Vagina (tissue), 2 donors: ENCODE measurements at regions not wholly inside any gene's neighbourhood (a gene's known extent, or its start where the extent isn't known, plus 50 kb on each side); places are given as distances from the start of the nearest gene placed in this dataset.

Source experiments
- DNase-seq, 2 donors: peaks; one replicate each; pipeline ENCODE4 v3.0.0-alpha.2; 2017; ENCODE audit errors: extremely low spot score in 2 of 2
- H3K27ac ChIP-seq: fragments of 200-600 bp; sonication (generic); one replicate; pipeline ENCODE4 v1.5.1; 2019
- H3K27me3 ChIP-seq: fragments of 200-600 bp; sonication (generic); one replicate; pipeline ENCODE4 v1.5.1; 2019
- H3K36me3 ChIP-seq, 2 donors: fragments of 200-600 bp; sonication (generic); one replicate each; pipeline ENCODE4 v1.5.1; 2017 to 2019
- H3K4me1 ChIP-seq: fragments of 200-600 bp; sonication (generic); one replicate; pipeline ENCODE4 v1.5.1; 2019
- H3K4me3 ChIP-seq, 2 donors: fragments of 200-600 bp; sonication (generic); 1 replicate in 1 of 2; 2 replicates in 1 of 2; pipeline ENCODE4 v1.5.1; 2016 to 2019
- H3K9me3 ChIP-seq: fragments of 200-600 bp; sonication (generic); one replicate; pipeline ENCODE4 v1.5.1; 2019
- POLR2A ChIP-seq, 2 donors: fragments of 450-650 bp; IDR thresholded peaks; one replicate each; pipeline ENCODE4 v1.6.1; 2017; ENCODE audit warnings: antibody characterized with exemption in 2 of 2, mild to moderate bottlenecking in 2 of 2, moderate library complexity in 2 of 2
- POLR2AphosphoS5 ChIP-seq, 2 donors: sonication (generic); formaldehyde crosslinking; IDR thresholded peaks; one replicate each; pipeline ENCODE4 v1.9.0; 2017; ENCODE audit warnings: antibody characterized with exemption in 2 of 2, mild to moderate bottlenecking in 2 of 2, low read depth in 1 of 2; ENCODE audit not compliant: insufficient read depth in 1 of 2
- intact Hi-C: fragments of 100-400 bp; cut with DNase I; formaldehyde crosslinking; loops from one replicate; pipeline ENCODE4 v1.15.1; 2023
- TF ChIP-seq, protein P1 (sequence below), 3 experiments: fragments of 450-650 bp in 2 of 3; fragments of 200-600 bp in 1 of 3; sonication (generic) in 1 of 3; IDR thresholded peaks; one replicate each; pipeline ENCODE4 v1.5.1; 2017 to 2019; ENCODE audit warnings: antibody characterized with exemption in 3 of 3, mild to moderate bottlenecking in 2 of 3, moderate library complexity in 2 of 3

DNA sequence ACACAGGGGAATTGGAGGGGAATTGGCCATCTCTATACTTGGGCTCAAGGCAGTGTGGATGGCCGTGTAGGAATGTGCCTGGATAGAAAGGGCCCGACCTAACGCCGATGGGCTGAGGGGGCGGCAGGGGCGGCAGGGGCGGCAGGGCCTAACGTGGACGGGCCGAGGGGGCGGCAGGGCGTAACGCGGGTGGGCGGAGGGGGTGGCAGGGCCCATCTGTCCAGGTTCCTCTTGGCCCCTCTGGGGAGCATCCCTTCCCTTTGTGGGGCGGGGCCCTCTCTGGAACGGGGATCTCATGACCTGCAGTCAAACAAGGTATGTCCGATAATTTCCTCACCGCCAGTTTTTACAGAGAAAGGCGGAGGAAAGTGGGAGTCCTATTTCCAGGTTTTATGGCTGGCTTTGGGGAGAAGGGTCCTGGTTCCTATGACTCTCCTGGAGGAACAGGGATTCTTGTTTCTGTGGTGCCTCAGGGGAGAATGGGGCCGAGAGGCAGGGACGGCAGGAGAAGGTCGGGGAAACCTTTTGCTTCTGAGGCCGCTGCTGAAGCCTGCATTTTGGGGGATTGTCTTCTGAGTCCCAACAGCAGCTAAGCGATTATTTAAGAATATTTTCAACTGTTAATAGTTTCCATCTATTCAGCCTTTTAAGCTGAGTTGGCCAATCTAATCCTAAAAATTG, 100.8 kb upstream of the FRMD1 start:
- no peaks in the 10 kb centered on the region for H3K27me3 ChIP-seq
- no peak overlapping the region for H3K4me3 ChIP-seq
- no peaks in the 10 kb centered on the region for H3K36me3 ChIP-seq
- no peak overlapping the region for H3K27ac ChIP-seq
- no peaks in the 10 kb centered on the region for H3K9me3 ChIP-seq
- intact Hi-C loops, result no loop called here
- no peak for TF ChIP-seq POLR2AphosphoS5 (IDR thresholded peaks at IDR 0.05; ENCODE audit: insufficient read depth in 1 of 2, low read depth in 1 of 2)
- TF ChIP-seq, protein P1, sequence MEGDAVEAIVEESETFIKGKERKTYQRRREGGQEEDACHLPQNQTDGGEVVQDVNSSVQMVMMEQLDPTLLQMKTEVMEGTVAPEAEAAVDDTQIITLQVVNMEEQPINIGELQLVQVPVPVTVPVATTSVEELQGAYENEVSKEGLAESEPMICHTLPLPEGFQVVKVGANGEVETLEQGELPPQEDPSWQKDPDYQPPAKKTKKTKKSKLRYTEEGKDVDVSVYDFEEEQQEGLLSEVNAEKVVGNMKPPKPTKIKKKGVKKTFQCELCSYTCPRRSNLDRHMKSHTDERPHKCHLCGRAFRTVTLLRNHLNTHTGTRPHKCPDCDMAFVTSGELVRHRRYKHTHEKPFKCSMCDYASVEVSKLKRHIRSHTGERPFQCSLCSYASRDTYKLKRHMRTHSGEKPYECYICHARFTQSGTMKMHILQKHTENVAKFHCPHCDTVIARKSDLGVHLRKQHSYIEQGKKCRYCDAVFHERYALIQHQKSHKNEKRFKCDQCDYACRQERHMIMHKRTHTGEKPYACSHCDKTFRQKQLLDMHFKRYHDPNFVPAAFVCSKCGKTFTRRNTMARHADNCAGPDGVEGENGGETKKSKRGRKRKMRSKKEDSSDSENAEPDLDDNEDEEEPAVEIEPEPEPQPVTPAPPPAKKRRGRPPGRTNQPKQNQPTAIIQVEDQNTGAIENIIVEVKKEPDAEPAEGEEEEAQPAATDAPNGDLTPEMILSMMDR (IDR thresholded peaks at IDR 0.05), result no peak
- TF ChIP-seq POLR2A (IDR thresholded peaks at IDR 0.05), result no peak
- peak; percentile 47 to 72 for DNase-seq
- H3K4me1 ChIP-seq, result peaks cover 6% of the 10 kb centered on the region

- H3K27ac ChIP-seq, result peak overlapping the region; percentile 13
- no peaks in the 10 kb centered on the region for H3K9me3 ChIP-seq
- no peak overlapping the region for H3K4me3 ChIP-seq
- no peaks in the 10 kb centered on the region for H3K27me3 ChIP-seq
- DNase-seq, result peak; percentile 52 to 89
- intact Hi-C loops, result no loop called here
- H3K4me1 ChIP-seq, result peaks cover 6% of the 10 kb centered on the region
- TF ChIP-seq POLR2AphosphoS5 (IDR thresholded peaks at IDR 0.05; ENCODE audit: insufficient read depth in 1 of 2, low read depth in 1 of 2), result no peak
- TF ChIP-seq, protein P1 (IDR thresholded peaks at IDR 0.05), result no peak
- TF ChIP-seq POLR2A (IDR thresholded peaks at IDR 0.05), result no peak
- no peaks in the 10 kb centered on the region for H3K36me3 ChIP-seq
Observed at GRCh38 chr6:168179133-168179532, 100.1 kb upstream of the FRMD1 start.

DNA sequence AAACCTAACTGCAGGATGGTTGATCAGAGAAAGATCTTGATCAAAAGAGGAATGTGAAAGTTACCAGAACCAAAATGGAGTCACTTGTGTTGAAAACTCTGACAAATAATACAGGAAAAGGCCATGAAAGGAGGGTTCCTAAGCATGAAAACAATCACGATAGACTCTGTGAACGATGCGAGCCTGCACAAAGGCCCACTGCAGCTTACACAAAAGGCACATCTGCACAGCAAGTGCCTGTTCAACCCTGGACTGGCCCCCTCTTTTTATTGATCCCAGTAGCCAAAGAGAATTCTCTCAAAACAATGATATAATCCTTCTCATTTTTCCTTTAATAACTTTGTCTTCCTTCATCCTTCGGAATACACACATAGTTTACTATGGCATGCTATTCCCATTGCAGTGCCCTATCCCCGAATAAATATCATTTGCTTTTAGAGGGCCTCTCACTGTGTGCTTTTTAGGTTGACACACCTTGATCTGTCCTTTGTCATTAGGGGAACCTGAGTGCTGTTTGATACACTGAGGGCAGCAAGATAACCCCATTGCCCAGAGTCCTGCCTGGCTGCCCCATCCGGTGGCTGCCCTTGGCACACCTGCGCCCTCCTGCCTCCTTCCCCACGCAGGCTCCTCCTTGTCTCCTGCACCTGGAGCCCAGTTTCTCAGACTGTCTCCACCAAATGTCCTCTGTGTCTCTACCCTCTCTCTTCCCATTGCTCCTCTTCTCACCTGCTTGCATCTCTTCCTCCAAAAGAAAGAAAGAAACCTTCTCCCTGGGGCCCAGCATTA, 98.3 kb upstream of the FRMD1 start:
- no peaks in the 10 kb centered on the region for H3K9me3 ChIP-seq
- no peaks in the 10 kb centered on the region for H3K27me3 ChIP-seq
- DNase-seq, result no peak
- peaks cover 6% of the 10 kb centered on the region for H3K4me1 ChIP-seq
- H3K36me3 ChIP-seq, result no peaks in the 10 kb centered on the region
- no peak overlapping the region for H3K4me3 ChIP-seq
- intact Hi-C loops, result no loop called here
- no peak for TF ChIP-seq POLR2AphosphoS5 (IDR thresholded peaks at IDR 0.05; ENCODE audit: insufficient read depth in 1 of 2, low read depth in 1 of 2)
- no peak overlapping the region for H3K27ac ChIP-seq

DNA sequence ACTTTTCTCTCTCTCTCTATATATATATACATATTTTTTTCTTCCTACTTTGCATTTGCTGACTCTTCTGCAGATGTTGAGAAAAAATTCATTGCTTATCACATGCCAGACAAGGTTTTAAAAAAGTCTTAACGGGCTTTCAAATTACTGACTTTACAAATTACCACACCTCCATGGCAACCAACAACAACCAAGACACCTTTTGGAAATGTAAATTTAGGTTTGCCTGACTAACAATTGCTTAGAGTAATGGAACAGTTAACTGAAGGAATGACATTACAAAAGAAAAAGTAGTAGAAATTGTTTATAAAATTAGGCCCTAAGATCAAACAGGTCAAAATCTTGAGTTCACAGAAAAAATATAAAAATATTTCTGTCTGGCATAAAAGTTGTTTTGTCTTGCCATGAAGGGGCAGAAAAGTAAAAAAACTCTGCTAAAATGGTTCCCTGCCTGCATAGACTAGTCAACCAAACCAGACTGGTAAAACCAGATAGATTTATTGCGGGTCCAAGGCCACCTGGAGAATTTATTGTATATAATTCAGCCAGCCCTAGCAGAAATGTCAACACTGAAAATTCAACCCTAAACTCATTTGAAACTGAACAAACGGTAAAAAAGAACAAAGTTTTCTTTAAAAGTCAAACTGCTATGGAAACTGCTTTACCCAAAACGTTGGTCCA, 92.8 kb upstream of the FRMD1 start:
- Histone ChIP-seq H3K9me3 (no peaks in the 10 kb centered on the region), H3K4me1 (peaks cover 10% of the 10 kb centered on the region), H3K4me3 (no peak overlapping the region), H3K36me3 (no peaks in the 10 kb centered on the region), H3K27me3 (no peaks in the 10 kb centered on the region), H3K27ac (no peak overlapping the region)
- TF ChIP-seq POLR2AphosphoS5 (IDR thresholded peaks at IDR 0.05; ENCODE audit: insufficient read depth in 1 of 2, low read depth in 1 of 2), result peak in 1 of 2 donors; percentile 6
- no peak for TF ChIP-seq POLR2A (IDR thresholded peaks at IDR 0.05)
- intact Hi-C loops, result no loop called here
- DNase-seq, result no peak

- Histone ChIP-seq H3K27ac (no peak overlapping the region), H3K36me3 (no peaks in the 10 kb centered on the region), H3K9me3 (no peaks in the 10 kb centered on the region), H3K4me3 (no peak overlapping the region), H3K4me1 (peaks cover 10% of the 10 kb centered on the region), H3K27me3 (no peaks in the 10 kb centered on the region)
- no peak for TF ChIP-seq POLR2AphosphoS5 (IDR thresholded peaks at IDR 0.05; ENCODE audit: insufficient read depth in 1 of 2, low read depth in 1 of 2)
- TF ChIP-seq POLR2A (IDR thresholded peaks at IDR 0.05), result no peak
- TF ChIP-seq, protein P1 (IDR thresholded peaks at IDR 0.05), result no peak
- no peak for DNase-seq
- intact Hi-C loops, result no loop called here
Observed at GRCh38 chr6:168170841-168171601, 92.0 kb upstream of the FRMD1 start.
